Endodermal cell (in vitro differentiated cells): ENCODE measurements at regions not wholly inside any gene's neighbourhood (a gene's known extent, or its start where the extent isn't known, plus 50 kb on each side); places are given as distances from the start of the nearest gene placed in this dataset.

Experiments used
- DNase-seq: peaks from one replicate; pipeline ENCODE4 v3.0.0-alpha.2; 2017
- H3K27ac ChIP-seq: 2 replicates; pipeline ENCODE4 v1.5.1; 2013; ENCODE audit warnings: mild to moderate bottlenecking, low read depth, low read length, moderate library complexity
- H3K27me3 ChIP-seq: 2 replicates; pipeline ENCODE4 v1.6.1; 2013; ENCODE audit warnings: mild to moderate bottlenecking, low read length, moderate library complexity; ENCODE audit not compliant: insufficient read depth, control insufficient read depth, poor library complexity, severe bottlenecking
- H3K36me3 ChIP-seq: 2 replicates; pipeline ENCODE4 v1.7.0; 2013; ENCODE audit warnings: mild to moderate bottlenecking, low read length, moderate library complexity; ENCODE audit not compliant: control insufficient read depth, insufficient read depth
- H3K4me1 ChIP-seq: one replicate; pipeline ENCODE4 v1.7.0; 2013; ENCODE audit warnings: low read length; ENCODE audit not compliant: control insufficient read depth, insufficient read depth
- H3K4me3 ChIP-seq: 2 replicates; pipeline ENCODE4 v1.5.1; 2013; ENCODE audit warnings: mild to moderate bottlenecking, low read length, moderate library complexity
- H3K9ac ChIP-seq: 2 replicates; pipeline ENCODE4 v1.6.1; 2013; ENCODE audit warnings: mild to moderate bottlenecking, low read length, moderate library complexity; ENCODE audit not compliant: poor library complexity, severe bottlenecking; ENCODE audit errors: extremely low read depth
- H3K9me3 ChIP-seq: 2 replicates; pipeline ENCODE4 v1.6.1; 2013; ENCODE audit warnings: mild to moderate bottlenecking, low read length, moderate library complexity; ENCODE audit not compliant: control insufficient read depth
- H3K27ac Mint-ChIP-seq: 2 replicates; pipeline ENCODE4 v1.8.0; 2020; ENCODE audit warnings: mixed read lengths
- H3K27me3 Mint-ChIP-seq: 2 replicates; pipeline ENCODE4 v1.8.0; 2021; ENCODE audit warnings: mild to moderate bottlenecking, mixed read lengths; ENCODE audit not compliant: insufficient read depth
- H3K36me3 Mint-ChIP-seq: 2 replicates; pipeline ENCODE4 v1.8.0; 2020; ENCODE audit warnings: low read depth, mixed read lengths
- H3K4me1 Mint-ChIP-seq: 2 replicates; pipeline ENCODE4 v1.8.0; 2020; ENCODE audit warnings: mixed read lengths
- H3K4me3 Mint-ChIP-seq: 2 replicates; pipeline ENCODE4 v1.8.0; 2020; ENCODE audit warnings: mild to moderate bottlenecking, moderate library complexity, mixed read lengths
- H3K9me3 Mint-ChIP-seq: 2 replicates; pipeline ENCODE4 v1.8.0; 2020; ENCODE audit warnings: mild to moderate bottlenecking, mixed read lengths
- CTCF ChIP-seq: fragments of 200-600 bp; sonication (generic); conservative IDR thresholded peaks from 2 replicates; pipeline ENCODE4 v1.5.0; 2021; ENCODE audit warnings: antibody characterized with exemption, mild to moderate bottlenecking
- WGBS, 2 experiments: methylation state at CpG; one replicate each; pipeline versions ENCODE4 v1.1.5 to v1.1.7; 2013; ENCODE audit warnings: missing lambda C conversion rate in 2 of 2, mixed read lengths in 1 of 2; ENCODE audit not compliant: insufficient coverage in 1 of 2, insufficient read length in 1 of 2; 5-methylcytosine and 5-hydroxymethylcytosine counted together

GRCh38 chr5:128749136-128749898, 211.3 kb upstream of the FBN2 start:
- TF ChIP-seq CTCF: no peak
- no peak overlapping the region for H3K4me3 ChIP-seq
- H3K9ac ChIP-seq: no peak overlapping the region
- H3K27me3 ChIP-seq: no peaks in the 10 kb centered on the region
- no peaks in the 10 kb centered on the region for H3K4me1 Mint-ChIP-seq
- no peak for DNase-seq
- no peak overlapping the region for H3K4me3 Mint-ChIP-seq
- H3K27ac ChIP-seq: no peak overlapping the region
- H3K27ac Mint-ChIP-seq: no peak overlapping the region
- H3K36me3 Mint-ChIP-seq: no peaks in the 10 kb centered on the region
- WGBS, 2 experiments: 81 to 93% methylated on average over 6 to 11 of the region's 11 CpGs
- H3K9me3 Mint-ChIP-seq: no peaks in the 10 kb centered on the region
- H3K4me1 ChIP-seq: no peaks in the 10 kb centered on the region
- H3K9me3 ChIP-seq: no peaks in the 10 kb centered on the region
- H3K27me3 Mint-ChIP-seq: no peaks in the 10 kb centered on the region
- no peaks in the 10 kb centered on the region for H3K36me3 ChIP-seq

GRCh38 chr5:128750155-128750554, 212.1 kb upstream of the FBN2 start:
- Mint-ChIP-seq H3K9me3 (no peaks in the 10 kb centered on the region), H3K27me3 (no peaks in the 10 kb centered on the region), H3K4me1 (no peaks in the 10 kb centered on the region), H3K4me3 (no peak overlapping the region), H3K27ac (no peak overlapping the region), H3K36me3 (no peaks in the 10 kb centered on the region)
- no peak overlapping the region for H3K4me3 ChIP-seq
- no peaks in the 10 kb centered on the region for H3K4me1 ChIP-seq
- no peak overlapping the region for H3K9ac ChIP-seq
- no peak overlapping the region for H3K27ac ChIP-seq
- 98 to 100% methylated on average over 1 of the region's 1 CpG for WGBS, 2 experiments
- no peaks in the 10 kb centered on the region for H3K9me3 ChIP-seq
- no peak for TF ChIP-seq CTCF
- H3K36me3 ChIP-seq: no peaks in the 10 kb centered on the region
- no peak for DNase-seq
- H3K27me3 ChIP-seq: no peaks in the 10 kb centered on the region

GRCh38 chr5:128757196-128757959, 207.9 kb upstream of the SLC27A6 start:
- Histone ChIP-seq H3K9me3 (no peaks in the 10 kb centered on the region), H3K27ac (no peak overlapping the region), H3K36me3 (no peaks in the 10 kb centered on the region), H3K4me1 (no peaks in the 10 kb centered on the region), H3K27me3 (no peaks in the 10 kb centered on the region), H3K4me3 (no peak overlapping the region), H3K9ac (no peak overlapping the region)
- 91% methylated on average over 3 of the region's 3 CpGs; no CpG with 5 or more reads in 1 of the 2 experiments for WGBS, 2 experiments
- Mint-ChIP-seq H3K27me3 (no peaks in the 10 kb centered on the region), H3K9me3 (peaks cover 7% of the 10 kb centered on the region), H3K4me3 (no peak overlapping the region), H3K4me1 (no peaks in the 10 kb centered on the region), H3K36me3 (no peaks in the 10 kb centered on the region), H3K27ac (no peak overlapping the region)
- DNase-seq: no peak
- TF ChIP-seq CTCF: no peak
